H9 (cell line): ENCODE measurements at regions not wholly inside any gene's neighbourhood (a gene's known extent, or its start where the extent isn't known, plus 50 kb on each side); places are given as distances from the start of the nearest gene placed in this dataset.

Experiments used
- DNase-seq: peaks from one replicate; pipeline ENCODE4 v3.0.0-alpha.2; 2017
- H2AFZ ChIP-seq: one replicate; pipeline ENCODE4 v1.6.1; 2013; ENCODE audit warnings: mild to moderate bottlenecking, low read length, control low read depth, moderate library complexity
- H2AK5ac ChIP-seq: 2 replicates; pipeline ENCODE4 v1.6.1; 2013; ENCODE audit warnings: low read length, control low read depth, mixed read lengths; ENCODE audit not compliant: insufficient read length
- H2BK120ac ChIP-seq: one replicate; pipeline ENCODE4 v1.6.1; 2013; ENCODE audit warnings: low read depth, mild to moderate bottlenecking, low read length, control low read depth, inconsistent platforms; ENCODE audit not compliant: poor library complexity, severe bottlenecking
- H2BK12ac ChIP-seq: 2 replicates; pipeline ENCODE4 v1.6.1; 2013; ENCODE audit warnings: low read length, control low read depth, mixed read lengths, low read depth; ENCODE audit not compliant: insufficient read length
- H2BK15ac ChIP-seq: 2 replicates; pipeline ENCODE4 v1.6.1; 2013; ENCODE audit warnings: low read depth, low read length, control low read depth
- H2BK20ac ChIP-seq: one replicate; pipeline ENCODE4 v1.6.1; 2013; ENCODE audit warnings: low read depth, mild to moderate bottlenecking, low read length, control low read depth, inconsistent platforms; ENCODE audit not compliant: poor library complexity, severe bottlenecking
- H2BK5ac ChIP-seq: 2 replicates; pipeline ENCODE4 v1.6.1; 2013; ENCODE audit warnings: low read length, control low read depth, mixed read lengths; ENCODE audit not compliant: insufficient read length
- H3K14ac ChIP-seq: 2 replicates; pipeline ENCODE4 v1.6.1; 2013; ENCODE audit warnings: low read length, control low read depth; ENCODE audit not compliant: insufficient read depth
- H3K18ac ChIP-seq: 2 replicates; pipeline ENCODE4 v1.6.1; 2013; ENCODE audit warnings: low read depth, mild to moderate bottlenecking, mixed read lengths, low read length, control low read depth; ENCODE audit not compliant: insufficient read length
- H3K23ac ChIP-seq: 2 replicates; pipeline ENCODE4 v1.6.1; 2013; ENCODE audit warnings: low read length, control low read depth, mixed read lengths, low read depth; ENCODE audit not compliant: insufficient read length
- H3K23me2 ChIP-seq: 2 replicates; pipeline ENCODE4 v1.6.1; 2013; ENCODE audit warnings: low read depth, mild to moderate bottlenecking, mixed read lengths, low read length, control low read depth; ENCODE audit not compliant: insufficient read length, poor library complexity, severe bottlenecking
- H3K27ac ChIP-seq: 2 replicates; pipeline ENCODE4 v1.5.1; 2013; ENCODE audit warnings: low read length, control low read depth, mixed read lengths, low read depth; ENCODE audit not compliant: insufficient read length
- H3K27me3 ChIP-seq: 2 replicates; pipeline ENCODE4 v1.6.1; 2013; ENCODE audit warnings: low read length, control low read depth, inconsistent platforms; ENCODE audit not compliant: insufficient read depth
- H3K4ac ChIP-seq: 2 replicates; pipeline ENCODE4 v1.6.1; 2013; ENCODE audit warnings: low read depth, mild to moderate bottlenecking, control low read depth, inconsistent platforms, low read length, moderate library complexity
- H3K4me1 ChIP-seq: 2 replicates; pipeline ENCODE4 v1.6.1; 2013; ENCODE audit warnings: low read length, control low read depth, inconsistent platforms; ENCODE audit not compliant: insufficient read depth
- H3K4me2 ChIP-seq: 2 replicates; pipeline ENCODE4 v1.6.1; 2013; ENCODE audit warnings: low read length, control low read depth, mixed read lengths; ENCODE audit not compliant: insufficient read length, insufficient read depth
- H3K56ac ChIP-seq: 2 replicates; pipeline ENCODE4 v1.6.1; 2013; ENCODE audit warnings: low read depth, mild to moderate bottlenecking, mixed read lengths, low read length, control low read depth; ENCODE audit not compliant: insufficient read length
- H3K79me1 ChIP-seq: 2 replicates; pipeline ENCODE4 v1.6.1; 2013; ENCODE audit warnings: low read depth, mild to moderate bottlenecking, moderate library complexity, low read length, control low read depth, inconsistent platforms; ENCODE audit not compliant: insufficient read depth, poor library complexity, severe bottlenecking
- H3K79me2 ChIP-seq: 2 replicates; pipeline ENCODE4 v1.6.1; 2013; ENCODE audit warnings: low read length, control low read depth, inconsistent platforms; ENCODE audit not compliant: insufficient read depth
- H3K9ac ChIP-seq: 2 replicates; pipeline ENCODE4 v1.6.1; 2013; ENCODE audit warnings: low read length, control low read depth, mixed read lengths; ENCODE audit not compliant: insufficient read length; ENCODE audit errors: extremely low read depth
- H3K9me3 ChIP-seq: one replicate; pipeline ENCODE4 v1.6.1; 2013; ENCODE audit warnings: low read depth, low read length, inconsistent platforms; ENCODE audit not compliant: control insufficient read depth
- H3T11ph ChIP-seq: one replicate; pipeline ENCODE4 v1.6.1; 2013; ENCODE audit warnings: mild to moderate bottlenecking, low read length, control low read depth, inconsistent platforms
- H4K20me1 ChIP-seq: one replicate; pipeline ENCODE4 v1.6.1; 2013; ENCODE audit not compliant: control insufficient read depth, insufficient read length, insufficient read depth
- H4K5ac ChIP-seq: 2 replicates; pipeline ENCODE4 v1.6.1; 2013; ENCODE audit warnings: low read depth, mild to moderate bottlenecking, mixed read lengths, low read length, control low read depth; ENCODE audit not compliant: insufficient read length
- H4K8ac ChIP-seq: replicated peaks from 2 replicates; pipeline ENCODE4 v1.6.1; 2013; ENCODE audit warnings: low read length, control low read depth, mixed read lengths, low read depth; ENCODE audit not compliant: insufficient read length
- H4K91ac ChIP-seq: 2 replicates; pipeline ENCODE4 v1.6.1; 2013; ENCODE audit warnings: low read depth, mild to moderate bottlenecking, moderate library complexity, mixed read lengths, low read length, control low read depth; ENCODE audit not compliant: insufficient read length
- H3K27ac Mint-ChIP-seq, 3 experiments: 2 replicates in 2 of 3; 3 replicates in 1 of 3; pipeline ENCODE4 v1.8.0; 2020 to 2021; ENCODE audit warnings: mixed read lengths in 3 of 3, mild to moderate bottlenecking in 1 of 3, moderate library complexity in 1 of 3
- H3K27me3 Mint-ChIP-seq: 2 replicates; pipeline ENCODE4 v1.8.0; 2021; ENCODE audit warnings: low read depth, mild to moderate bottlenecking, moderate library complexity, mixed read lengths
- H3K36me3 Mint-ChIP-seq, 3 experiments: 2 replicates in 2 of 3; 3 replicates in 1 of 3; pipeline ENCODE4 v1.8.0; 2020 to 2021; ENCODE audit warnings: low read depth in 3 of 3, mixed read lengths in 3 of 3; ENCODE audit not compliant: insufficient read depth in 1 of 3
- H3K4me1 Mint-ChIP-seq, 2 experiments: 2 replicates each; pipeline ENCODE4 v1.8.0; 2020; ENCODE audit warnings: mixed read lengths in 2 of 2
- H3K4me3 Mint-ChIP-seq, 2 experiments: 2 replicates in 1 of 2; 3 replicates in 1 of 2; pipeline ENCODE4 v1.8.0; 2020 to 2021; ENCODE audit warnings: mild to moderate bottlenecking in 2 of 2, mixed read lengths in 2 of 2, moderate library complexity in 1 of 2
- H3K9me3 Mint-ChIP-seq, 2 experiments: 2 replicates in 1 of 2; 3 replicates in 1 of 2; pipeline ENCODE4 v1.8.0; 2020; ENCODE audit warnings: mild to moderate bottlenecking in 2 of 2, mixed read lengths in 2 of 2, moderate library complexity in 1 of 2
- CTCF ChIP-seq: fragments of 200-600 bp; sonication (generic); conservative IDR thresholded peaks from 3 replicates; pipeline ENCODE4 v1.8.0; 2021; ENCODE audit warnings: antibody characterized with exemption, mild to moderate bottlenecking
- WGBS: extraction: QIAGEN DNeasy Blood & Tissue Kit; methylation state at CpG from one replicate; pipeline ENCODE4 v1.1.7; 2013; ENCODE audit warnings: missing lambda C conversion rate, low lambda C conversion rate, mixed read lengths; ENCODE audit not compliant: insufficient read length; ENCODE audit errors: extremely low coverage; 5-methylcytosine and 5-hydroxymethylcytosine counted together

DNA sequence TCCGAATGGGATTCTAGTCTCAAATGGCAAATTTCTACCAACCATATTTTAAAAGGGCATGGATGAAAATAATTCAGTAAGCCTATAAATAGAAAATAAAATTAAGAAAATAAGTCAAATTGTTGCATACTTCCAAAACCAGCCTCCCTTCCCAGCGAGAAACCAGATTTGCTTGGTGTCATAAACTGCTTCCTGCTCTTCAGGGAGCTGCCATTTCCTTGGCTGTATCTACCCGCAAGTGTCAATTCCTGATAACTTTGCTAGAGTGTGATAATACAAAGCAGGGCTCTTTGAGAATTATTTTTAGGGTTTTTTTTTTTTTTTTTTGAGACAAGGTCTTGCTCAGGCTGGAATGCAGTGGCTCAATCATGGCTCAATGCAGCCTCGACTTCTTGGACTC, 62.3 kb downstream of the S1PR1 start:
- H3K9me3 Mint-ChIP-seq: no peaks in the 10 kb centered on the region
- no peaks in the 10 kb centered on the region for H3K36me3 Mint-ChIP-seq
- H4K91ac ChIP-seq: no peak overlapping the region
- no peak overlapping the region for H3T11ph ChIP-seq
- no peak overlapping the region for H3K14ac ChIP-seq
- H3K27me3 Mint-ChIP-seq: no peaks in the 10 kb centered on the region
- H3K4ac ChIP-seq: no peak overlapping the region
- H3K23me2 ChIP-seq: no peaks in the 10 kb centered on the region
- no peak overlapping the region for H3K18ac ChIP-seq
- no peak overlapping the region for H3K27ac ChIP-seq
- no peak overlapping the region for H3K4me3 Mint-ChIP-seq
- no peak for DNase-seq
- H3K27ac Mint-ChIP-seq: no peak overlapping the region
- no peaks in the 10 kb centered on the region for H3K79me2 ChIP-seq
- H3K79me1 ChIP-seq: no peaks in the 10 kb centered on the region
- no peak overlapping the region for H3K4me2 ChIP-seq
- H3K56ac ChIP-seq: no peak overlapping the region
- no peak overlapping the region for H2BK12ac ChIP-seq
- no peaks in the 10 kb centered on the region for H3K4me1 ChIP-seq
- no peak overlapping the region for H2BK20ac ChIP-seq
- H2BK15ac ChIP-seq: no peak overlapping the region
- no peak overlapping the region for H2BK5ac ChIP-seq
- no peak overlapping the region for H3K23ac ChIP-seq
- no peak overlapping the region for H4K8ac ChIP-seq
- H2AFZ ChIP-seq: no peak overlapping the region
- H4K5ac ChIP-seq: no peak overlapping the region
- H2AK5ac ChIP-seq: no peak overlapping the region
- no peaks in the 10 kb centered on the region for H3K27me3 ChIP-seq
- H3K4me1 Mint-ChIP-seq: peaks cover 5 to 7% of the 10 kb centered on the region in 2 experiments
- H4K20me1 ChIP-seq: no peaks in the 10 kb centered on the region
- H3K9ac ChIP-seq: no peak overlapping the region
- no peak for TF ChIP-seq CTCF
- no CpG with 5 or more reads among the region's 4 CpGs for WGBS
- no peak overlapping the region for H2BK120ac ChIP-seq
- no peaks in the 10 kb centered on the region for H3K9me3 ChIP-seq
